PC-9 (cell line): ENCODE measurements at regions not wholly inside any gene's neighbourhood (a gene's known extent, or its start where the extent isn't known, plus 50 kb on each side); places are given as distances from the start of the nearest gene placed in this dataset.

Experiments
- CTCF ChIP-seq: fragments of 200-600 bp; sonication (generic); conservative IDR thresholded peaks from 2 replicates; pipeline ENCODE4 v1.6.1; 2017; ENCODE audit warnings: mixed run types, antibody characterized with exemption, mild to moderate bottlenecking, moderate library complexity
- EZH2 ChIP-seq: fragments of 200-600 bp; sonication (generic); IDR thresholded peaks from 2 replicates; pipeline ENCODE4 v1.8.0; 2017; ENCODE audit warnings: antibody characterized with exemption, low read depth

- TF ChIP-seq CTCF, result no peak
- no peak for TF ChIP-seq EZH2
Measured at GRCh38 chr11:27194976-27195375, 154.4 kb downstream of the BBOX1 start.
